ENCODE measurements at regions not wholly inside any gene's neighbourhood (a gene's known extent, or its start where the extent isn't known, plus 50 kb on each side); places are given as distances from the start of the nearest gene placed in this dataset.
A peak's percentile ranks its signal among the peaks of the same experiment; 100 is the strongest.
"Not testable (repeated sequence)": the region's sequence is repeated elsewhere in the genome, so short reads cannot be mapped to it uniquely, and the experiment has no call there.

GRCh38 chr15:31222773-31223341 is 103.8 kb upstream of the KLF13 start:
- intact Hi-C loops (cut with DNase I; ENCODE audit: low total_unique reads): no loop called here
- Histone ChIP-seq H3K4me3 (no peak overlapping the region), H3K9me3 (no peaks in the 10 kb centered on the region), H3K27me3 (peaks cover 0 to 17% of the 10 kb centered on the region in 2 donors), H3K36me3 (no peaks in the 10 kb centered on the region), H3K4me1 (peaks cover 0 to 20% (median 13%) of the 10 kb centered on the region in 4 donors), H3K27ac (peak overlapping the region in 1 of 2 donors; percentile 42)
- no peak for DNase-seq
- TF ChIP-seq CTCF (IDR thresholded peaks at IDR 0.05): no peak

- H3K4me1 ChIP-seq: peaks cover 0 to 20% (median 13%) of the 10 kb centered on the region in 4 donors
- no peak for DNase-seq
- H3K27me3 ChIP-seq: peaks cover 0 to 21% of the 10 kb centered on the region in 2 donors
- peak overlapping the region; percentile 12 to 41 for H3K4me3 ChIP-seq
- H3K27ac ChIP-seq: peak overlapping the region in 1 of 2 donors; percentile 42
- TF ChIP-seq CTCF (IDR thresholded peaks at IDR 0.05): no peak
- no peaks in the 10 kb centered on the region for H3K9me3 ChIP-seq
- intact Hi-C loops (cut with DNase I; ENCODE audit: low total_unique reads): no loop called here
- no peaks in the 10 kb centered on the region for H3K36me3 ChIP-seq
Observed at GRCh38 chr15:31223478-31224350, 102.9 kb upstream of the KLF13 start.

DNA sequence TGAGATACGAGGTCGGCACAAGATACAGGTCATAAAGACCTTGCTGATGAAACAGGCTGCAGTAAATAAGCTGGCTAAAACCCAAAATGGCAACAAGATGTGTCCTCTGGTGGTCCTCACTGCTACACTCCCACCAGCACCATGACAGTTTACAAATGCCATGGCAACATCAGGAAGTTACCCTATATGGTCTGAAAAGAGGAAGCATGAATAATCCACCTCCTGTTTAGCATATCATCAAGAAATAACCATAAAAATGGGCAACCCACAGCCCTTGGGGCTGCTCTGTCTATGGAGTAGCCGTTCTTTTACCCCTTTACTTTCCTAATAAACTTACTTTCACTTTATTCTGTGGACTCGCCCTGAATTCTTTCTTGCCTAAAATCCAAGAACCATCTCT is 102.0 kb upstream of the KLF13 start:
- peaks cover 0 to 27% of the 10 kb centered on the region in 2 donors for H3K27me3 ChIP-seq
- intact Hi-C loops (cut with DNase I; ENCODE audit: low total_unique reads); DNase-seq; H3K9me3 ChIP-seq; H3K36me3 ChIP-seq; H3K27ac ChIP-seq: not testable (repeated sequence)
- H3K4me1 ChIP-seq: peaks cover 0 to 20% (median 13%) of the 10 kb centered on the region in 4 donors
- peak overlapping the region in 1 of 2 donors; percentile 41 for H3K4me3 ChIP-seq

DNA sequence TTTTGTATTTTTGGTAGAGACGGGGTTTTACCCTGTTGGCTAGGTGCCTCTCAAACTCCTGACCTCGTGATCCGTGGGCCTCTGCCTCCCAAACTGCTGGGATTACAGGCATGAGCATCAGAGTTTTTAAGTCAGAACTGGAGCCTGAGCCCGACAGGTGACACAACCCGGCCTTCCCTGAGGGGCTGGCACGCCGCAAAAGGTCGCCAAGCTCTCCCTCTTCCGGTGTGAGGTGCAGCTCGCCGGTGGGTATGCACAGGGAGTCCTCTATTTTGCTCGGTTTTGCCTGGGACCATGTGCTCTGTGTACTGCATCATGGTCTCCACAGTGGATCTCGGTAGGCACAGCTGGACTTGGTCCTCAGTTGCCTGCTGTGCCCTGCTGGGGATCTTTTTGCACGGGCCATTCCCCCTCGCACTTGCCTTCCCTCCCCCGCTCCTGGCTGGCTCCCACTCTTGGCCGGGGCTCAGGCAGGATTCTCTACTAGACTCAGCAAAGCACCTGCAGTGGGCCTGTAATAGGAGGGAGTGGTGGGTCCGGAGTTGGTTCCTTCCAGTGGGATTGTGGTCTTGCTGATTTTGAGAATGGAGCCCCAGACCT is 101.2 kb upstream of the KLF13 start:
- TF ChIP-seq CTCF (IDR thresholded peaks at IDR 0.05): no peak
- no peak overlapping the region for H3K4me3 ChIP-seq
- intact Hi-C loops (cut with DNase I; ENCODE audit: low total_unique reads): no loop called here
- no peaks in the 10 kb centered on the region for H3K9me3 ChIP-seq
- DNase-seq: no peak
- H3K36me3 ChIP-seq: no peaks in the 10 kb centered on the region
- peaks cover 0 to 27% of the 10 kb centered on the region in 2 donors for H3K27me3 ChIP-seq
- no peak overlapping the region for H3K27ac ChIP-seq
- H3K4me1 ChIP-seq: peaks cover 0 to 20% (median 13%) of the 10 kb centered on the region in 4 donors

GRCh38 chr15:31226021-31226420 is 100.6 kb upstream of the KLF13 start:
- H3K27ac ChIP-seq: no peak overlapping the region
- peaks cover 0 to 27% of the 10 kb centered on the region in 2 donors for H3K27me3 ChIP-seq
- no peak for DNase-seq
- no peaks in the 10 kb centered on the region for H3K9me3 ChIP-seq
- H3K36me3 ChIP-seq: no peaks in the 10 kb centered on the region
- peaks cover 0 to 20% (median 13%) of the 10 kb centered on the region in 4 donors for H3K4me1 ChIP-seq
- intact Hi-C loops (cut with DNase I; ENCODE audit: low total_unique reads): no loop called here
- H3K4me3 ChIP-seq: no peak overlapping the region
- TF ChIP-seq CTCF (IDR thresholded peaks at IDR 0.05): no peak

- intact Hi-C loops (cut with DNase I; ENCODE audit: low total_unique reads): no loop called here
- no peaks in the 10 kb centered on the region for H3K9me3 ChIP-seq
Observed at GRCh38 chr15:31227235-31227634, 99.4 kb upstream of the KLF13 start.

More at GRCh38 chr15:31227235-31227634, 99.4 kb upstream of the KLF13 start:
- no peak for DNase-seq
- Histone ChIP-seq H3K4me3 (no peak overlapping the region), H3K36me3 (no peaks in the 10 kb centered on the region), H3K27me3 (peaks cover 0 to 27% of the 10 kb centered on the region in 2 donors), H3K4me1 (peaks cover 0 to 20% (median 13%) of the 10 kb centered on the region in 4 donors), H3K27ac (no peak overlapping the region)
- no peak for TF ChIP-seq CTCF (IDR thresholded peaks at IDR 0.05)
